IMR-90 (cell line): ENCODE measurements at regions not wholly inside any gene's neighbourhood (a gene's known extent, or its start where the extent isn't known, plus 50 kb on each side); places are given as distances from the start of the nearest gene placed in this dataset.

Experiments used
- ATAC-seq: fragments of 200-7000 bp; cut with Tn5 transposase; 2 replicates; pipeline ENCODE4 v1.9.1; 2020; ENCODE audit warnings: low read depth, mild to moderate bottlenecking, moderate library complexity
- BruUV-seq: library from RNA; stranded (reverse); fragments of 400-500 nt; replicated peaks from 2 replicates; lab custom pipeline; 2021; lab: Mats Ljungman, UMichigan
- CTCF ChIA-PET: fragments of 300-600 bp; formaldehyde crosslinking; extraction: SDS; loops from one replicate; lab custom pipeline; 2021; ENCODE audit warnings: antibody characterized with exemption; lab: Yijun Ruan, JAX
- POLR2A ChIA-PET: fragments of 300-600 bp; sonication (Branson Sonifier 250); formaldehyde crosslinking; loops from one replicate; lab custom pipeline; 2022; ENCODE audit warnings: antibody characterized with exemption; ENCODE audit not compliant: unreplicated experiment; lab: Charles Lee
- DNase-seq: peaks from one replicate; pipeline ENCODE4 v3.0.0; 2013
- H2AFZ ChIP-seq: replicated peaks from 2 replicates; pipeline ENCODE3; 2013; ENCODE audit warnings: low read length, mild to moderate bottlenecking; ENCODE audit not compliant: poor library complexity
- H2AK5ac ChIP-seq: 2 replicates; pipeline ENCODE4 v1.6.1; 2013; ENCODE audit warnings: low read depth, low read length, inconsistent platforms
- H2AK9ac ChIP-seq: replicated peaks from 2 replicates; pipeline ENCODE3; 2013; ENCODE audit warnings: mild to moderate bottlenecking, low read depth, low read length, moderate library complexity; ENCODE audit not compliant: poor library complexity
- H2BK120ac ChIP-seq: 2 replicates; pipeline ENCODE4 v1.6.1; 2013; ENCODE audit warnings: low read depth, low read length, inconsistent platforms
- H2BK15ac ChIP-seq: 3 replicates; pipeline ENCODE4 v1.6.1; 2013; ENCODE audit warnings: low read depth, low read length, inconsistent platforms
- H2BK20ac ChIP-seq: 2 replicates; pipeline ENCODE4 v1.6.1; 2013; ENCODE audit warnings: low read depth, mild to moderate bottlenecking, inconsistent platforms, low read length, moderate library complexity
- H2BK5ac ChIP-seq: 2 replicates; pipeline ENCODE4 v1.6.1; 2013; ENCODE audit warnings: mild to moderate bottlenecking, low read depth, low read length, inconsistent platforms; ENCODE audit not compliant: poor library complexity, severe bottlenecking
- H3K14ac ChIP-seq: replicated peaks from 2 replicates; pipeline ENCODE4 v1.6.1; 2013; ENCODE audit warnings: low read depth, low read length, inconsistent platforms
- H3K18ac ChIP-seq: 2 replicates; pipeline ENCODE4 v1.6.1; 2013; ENCODE audit warnings: low read depth, low read length, control low read depth
- H3K23ac ChIP-seq: 2 replicates; pipeline ENCODE4 v1.6.1; 2013; ENCODE audit warnings: low read depth, low read length, inconsistent platforms
- H3K27ac ChIP-seq: 2 replicates; pipeline ENCODE4 v1.5.1; 2013; ENCODE audit warnings: mild to moderate bottlenecking, control low read depth, low read length; ENCODE audit not compliant: insufficient read depth
- H3K27me3 ChIP-seq: 2 replicates; pipeline ENCODE4 v1.6.1; 2013; ENCODE audit warnings: low read length; ENCODE audit not compliant: control insufficient read depth, insufficient read depth
- H3K36me3 ChIP-seq: 2 replicates; pipeline ENCODE4 v1.6.1; 2013; ENCODE audit warnings: low read length, mixed read lengths; ENCODE audit not compliant: control insufficient read depth, insufficient read depth
- H3K4ac ChIP-seq: 2 replicates; pipeline ENCODE4 v1.6.1; 2013; ENCODE audit warnings: low read depth, low read length, inconsistent platforms
- H3K4me1 ChIP-seq: 2 replicates; pipeline ENCODE4 v1.6.1; 2013; ENCODE audit warnings: low read length, mixed read lengths; ENCODE audit not compliant: control insufficient read depth, insufficient read depth
- H3K4me2 ChIP-seq: 2 replicates; pipeline ENCODE4 v1.6.1; 2013; ENCODE audit warnings: low read depth, mild to moderate bottlenecking, control low read depth, low read length, moderate library complexity
- H3K4me3 ChIP-seq: 2 replicates; pipeline ENCODE4 v1.5.1; 2013; ENCODE audit warnings: low read depth, mild to moderate bottlenecking, control low read depth, low read length, moderate library complexity; ENCODE audit not compliant: insufficient read depth
- H3K56ac ChIP-seq: 2 replicates; pipeline ENCODE4 v1.6.1; 2013; ENCODE audit warnings: low read length, inconsistent platforms; ENCODE audit not compliant: insufficient read depth; ENCODE audit errors: extremely low read depth
- H3K79me1 ChIP-seq, 2 experiments: 2 replicates each; pipeline ENCODE4 v1.6.1; 2013; ENCODE audit warnings: low read length in 2 of 2, inconsistent platforms in 1 of 2, low read depth in 1 of 2
- H3K9ac ChIP-seq: 2 replicates; pipeline ENCODE4 v1.6.1; 2013; ENCODE audit warnings: low read depth, low read length, control low read depth
- H3K9me1 ChIP-seq: 2 replicates; pipeline ENCODE4 v1.6.1; 2013; ENCODE audit warnings: low read length, inconsistent platforms; ENCODE audit not compliant: insufficient read depth
- H3K9me3 ChIP-seq: 2 replicates; pipeline ENCODE4 v1.6.1; 2013; ENCODE audit warnings: low read length; ENCODE audit not compliant: control insufficient read depth, insufficient read depth
- H4K20me1 ChIP-seq: 2 replicates; pipeline ENCODE4 v1.6.1; 2013; ENCODE audit warnings: low read length, inconsistent platforms; ENCODE audit not compliant: insufficient read depth
- H4K5ac ChIP-seq: 2 replicates; pipeline ENCODE4 v1.6.1; 2013; ENCODE audit warnings: mild to moderate bottlenecking, low read depth, low read length, control low read depth
- H4K8ac ChIP-seq, 2 experiments: 2 replicates each; pipeline ENCODE4 v1.6.1; 2013; ENCODE audit warnings: low read depth in 2 of 2, low read length in 2 of 2, control low read depth in 1 of 2, inconsistent platforms in 1 of 2
- H4K91ac ChIP-seq: 2 replicates; pipeline ENCODE4 v1.6.1; 2013; ENCODE audit warnings: low read depth, low read length, inconsistent platforms; ENCODE audit not compliant: insufficient read depth
- BHLHE40 ChIP-seq: fragments of 150-350 bp; IDR thresholded peaks from 2 replicates; pipeline ENCODE4 v1.6.1; 2016; ENCODE audit warnings: mild to moderate bottlenecking, low read depth, low read length
- CEBPB ChIP-seq: IDR thresholded peaks from 2 replicates; pipeline ENCODE4 v1.6.1; 2012; ENCODE audit warnings: low read depth, low read length, improper control_type of control experiment
- CHD1 ChIP-seq: IDR thresholded peaks from 2 replicates; pipeline ENCODE4 v1.6.1; 2012; ENCODE audit warnings: low read depth, low read length, improper control_type of control experiment
- FOS ChIP-seq: fragments of 150-350 bp; IDR thresholded peaks from 2 replicates; pipeline ENCODE4 v1.6.1; 2016; ENCODE audit warnings: low read depth, low read length
- MAFK ChIP-seq: IDR thresholded peaks from 2 replicates; pipeline ENCODE4 v1.6.1; 2012; ENCODE audit warnings: low read depth, low read length, improper control_type of control experiment
- MAZ ChIP-seq: IDR thresholded peaks from 2 replicates; pipeline ENCODE4 v1.6.1; 2012; ENCODE audit warnings: low read depth, mild to moderate bottlenecking, low read length, improper control_type of control experiment, moderate library complexity, borderline replicate concordance
- POLR2A ChIP-seq: IDR thresholded peaks from 2 replicates; pipeline ENCODE4 v1.6.1; 2012; ENCODE audit warnings: mild to moderate bottlenecking, low read depth, low read length
- RAD21 ChIP-seq: IDR thresholded peaks from 2 replicates; pipeline ENCODE4 v1.6.1; 2012; ENCODE audit warnings: low read length, improper control_type of control experiment
- RCOR1 ChIP-seq: IDR thresholded peaks from 2 replicates; pipeline ENCODE4 v1.6.1; 2012; ENCODE audit warnings: mild to moderate bottlenecking, low read length, improper control_type of control experiment; ENCODE audit not compliant: insufficient replicate concordance
- RFX5 ChIP-seq: IDR thresholded peaks from 2 replicates; pipeline ENCODE4 v1.8.0; 2012; ENCODE audit warnings: low read depth, mild to moderate bottlenecking, low read length, moderate library complexity
- SMC3 ChIP-seq: fragments of 150-350 bp; IDR thresholded peaks from 2 replicates; pipeline ENCODE4 v1.6.1; 2016; ENCODE audit warnings: low read depth, mild to moderate bottlenecking, antibody characterized with exemption, low read length, moderate library complexity
- WGBS, 2 experiments: methylation state at CpG; one replicate each; pipeline versions ENCODE4 v1.1.5 to v1.1.7; 2013; ENCODE audit warnings: missing lambda C conversion rate in 2 of 2; ENCODE audit not compliant: insufficient read length in 1 of 2; ENCODE audit errors: extremely low coverage in 2 of 2; 5-methylcytosine and 5-hydroxymethylcytosine counted together
- dilution Hi-C: fragments of 300-500 bp; cut with HindIII; formaldehyde crosslinking; loops from one replicate; pipeline ENCODE4 v1.14.3; 2018; ENCODE audit warnings: low sequenced_read_pairs; ENCODE audit not compliant: unreplicated experiment
- in situ Hi-C: fragments of 300-500 bp; cut with MboI; formaldehyde crosslinking; loops from 3 replicates; pipeline ENCODE4 v1.14.3; 2019; ENCODE audit warnings: low sequenced_read_pairs, inconsistent platforms, mixed read lengths
- intact Hi-C: fragments of 100-400 bp; cut with micrococcal nuclease; formaldehyde crosslinking; loops from 2 replicates; pipeline ENCODE4 v1.10.0; 2022
- TF ChIP-seq, protein P1 (sequence below): conservative IDR thresholded peaks from 2 replicates; pipeline ENCODE4 v1.5.1; 2012; ENCODE audit warnings: mild to moderate bottlenecking, low read depth, low read length, improper control_type of control experiment
- TF ChIP-seq, protein P2 (sequence below): fragments of 150-350 bp; IDR thresholded peaks from 2 replicates; pipeline ENCODE4 v1.6.1; 2016; ENCODE audit warnings: low read depth, mild to moderate bottlenecking, low read length, moderate library complexity, borderline replicate concordance

DNA sequence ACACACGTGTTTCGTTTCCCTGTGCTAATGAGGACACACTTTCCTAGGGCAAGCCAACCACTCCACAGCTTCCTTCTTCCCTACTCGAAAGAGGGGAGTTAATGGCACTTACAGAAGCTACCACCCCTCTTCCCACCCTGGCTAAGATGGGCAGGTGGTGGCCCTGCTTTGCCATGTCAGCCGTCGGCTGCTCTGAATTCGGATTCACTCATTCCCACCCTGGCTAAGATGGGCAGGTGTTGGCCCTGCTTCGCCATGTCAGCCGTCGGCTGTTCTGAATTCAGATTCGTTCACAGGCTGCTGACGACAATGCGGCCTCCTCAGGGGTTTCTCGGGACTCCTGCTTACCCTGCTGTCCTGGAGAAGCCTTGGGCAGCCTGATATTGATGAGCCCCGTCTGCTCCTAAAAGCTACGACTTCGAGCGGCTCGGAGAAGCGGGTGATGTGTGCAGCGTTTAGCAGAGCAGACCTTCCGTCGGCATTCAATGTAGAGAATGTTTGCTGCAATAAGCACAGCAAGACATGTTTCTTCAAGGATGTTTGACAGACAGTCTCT lies 56.2 kb upstream of the PPP2R2D start:
- no peaks in the 10 kb centered on the region for H3K36me3 ChIP-seq
- no peak overlapping the region for H3K27ac ChIP-seq
- H2BK15ac ChIP-seq: no peak overlapping the region
- DNase-seq: no peak
- no peak overlapping the region for H2BK5ac ChIP-seq
- H2BK20ac ChIP-seq: no peak overlapping the region
- H3K14ac ChIP-seq: no peak overlapping the region
- H3K56ac ChIP-seq: no peak overlapping the region
- no peak overlapping the region for H3K4me2 ChIP-seq
- H4K91ac ChIP-seq: no peak overlapping the region
- no peak overlapping the region for H3K18ac ChIP-seq
- no peak overlapping the region for H3K23ac ChIP-seq
- H3K4me1 ChIP-seq: no peaks in the 10 kb centered on the region
- no peak for ATAC-seq
- H3K79me1 ChIP-seq: no peaks in the 10 kb centered on the region
- H3K9me3 ChIP-seq: peaks cover 53% of the 10 kb centered on the region
- H4K5ac ChIP-seq: no peak overlapping the region
- CTCF ChIA-PET: no interaction called here
- H3K9ac ChIP-seq: no peak overlapping the region
- no peak overlapping the region for H4K8ac ChIP-seq
- no peak overlapping the region for H3K4ac ChIP-seq
- no peaks in the 10 kb centered on the region for H4K20me1 ChIP-seq
- dilution Hi-C loops (no loop called here), in situ Hi-C loops (no loop called here), intact Hi-C loops (no loop called here)
- no peak for TF ChIP-seq RFX5
- no peak for TF ChIP-seq RAD21
- TF ChIP-seq MAZ: no peak
- TF ChIP-seq, protein P1, sequence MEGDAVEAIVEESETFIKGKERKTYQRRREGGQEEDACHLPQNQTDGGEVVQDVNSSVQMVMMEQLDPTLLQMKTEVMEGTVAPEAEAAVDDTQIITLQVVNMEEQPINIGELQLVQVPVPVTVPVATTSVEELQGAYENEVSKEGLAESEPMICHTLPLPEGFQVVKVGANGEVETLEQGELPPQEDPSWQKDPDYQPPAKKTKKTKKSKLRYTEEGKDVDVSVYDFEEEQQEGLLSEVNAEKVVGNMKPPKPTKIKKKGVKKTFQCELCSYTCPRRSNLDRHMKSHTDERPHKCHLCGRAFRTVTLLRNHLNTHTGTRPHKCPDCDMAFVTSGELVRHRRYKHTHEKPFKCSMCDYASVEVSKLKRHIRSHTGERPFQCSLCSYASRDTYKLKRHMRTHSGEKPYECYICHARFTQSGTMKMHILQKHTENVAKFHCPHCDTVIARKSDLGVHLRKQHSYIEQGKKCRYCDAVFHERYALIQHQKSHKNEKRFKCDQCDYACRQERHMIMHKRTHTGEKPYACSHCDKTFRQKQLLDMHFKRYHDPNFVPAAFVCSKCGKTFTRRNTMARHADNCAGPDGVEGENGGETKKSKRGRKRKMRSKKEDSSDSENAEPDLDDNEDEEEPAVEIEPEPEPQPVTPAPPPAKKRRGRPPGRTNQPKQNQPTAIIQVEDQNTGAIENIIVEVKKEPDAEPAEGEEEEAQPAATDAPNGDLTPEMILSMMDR: no peak
- TF ChIP-seq, protein P2, sequence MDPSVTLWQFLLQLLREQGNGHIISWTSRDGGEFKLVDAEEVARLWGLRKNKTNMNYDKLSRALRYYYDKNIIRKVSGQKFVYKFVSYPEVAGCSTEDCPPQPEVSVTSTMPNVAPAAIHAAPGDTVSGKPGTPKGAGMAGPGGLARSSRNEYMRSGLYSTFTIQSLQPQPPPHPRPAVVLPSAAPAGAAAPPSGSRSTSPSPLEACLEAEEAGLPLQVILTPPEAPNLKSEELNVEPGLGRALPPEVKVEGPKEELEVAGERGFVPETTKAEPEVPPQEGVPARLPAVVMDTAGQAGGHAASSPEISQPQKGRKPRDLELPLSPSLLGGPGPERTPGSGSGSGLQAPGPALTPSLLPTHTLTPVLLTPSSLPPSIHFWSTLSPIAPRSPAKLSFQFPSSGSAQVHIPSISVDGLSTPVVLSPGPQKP: no peak
- no peak for TF ChIP-seq CEBPB
- TF ChIP-seq CHD1: no peak
- no peak for TF ChIP-seq FOS
- no peak for TF ChIP-seq RCOR1
- no peak for TF ChIP-seq SMC3
- TF ChIP-seq POLR2A: no peak
- no peak for TF ChIP-seq BHLHE40
- no peak for TF ChIP-seq MAFK
- no peak overlapping the region for H2AFZ ChIP-seq
- H2AK9ac ChIP-seq: no peak overlapping the region
- BruUV-seq: no TSS peak
- H2BK120ac ChIP-seq: no peak overlapping the region
- no peaks in the 10 kb centered on the region for H3K9me1 ChIP-seq
- H2AK5ac ChIP-seq: no peak overlapping the region
- 57% methylated on average over 8 of the region's 22 CpGs; no CpG with 5 or more reads in 1 of the 2 experiments for WGBS, 2 experiments
- no peak overlapping the region for H3K4me3 ChIP-seq
- POLR2A ChIA-PET: no interaction called here
- no peaks in the 10 kb centered on the region for H3K27me3 ChIP-seq
